HUES64 (cell line): ENCODE measurements at regions not wholly inside any gene's neighbourhood (a gene's known extent, or its start where the extent isn't known, plus 50 kb on each side); places are given as distances from the start of the nearest gene placed in this dataset.

Source experiments
- H3K27ac ChIP-seq: 2 replicates; pipeline ENCODE4 v1.7.0; 2013; ENCODE audit warnings: low read depth, low read length, inconsistent platforms
- H3K27me3 ChIP-seq: 2 replicates; pipeline ENCODE4 v1.6.1; 2013; ENCODE audit warnings: mild to moderate bottlenecking, low read length; ENCODE audit not compliant: insufficient read depth
- H3K36me3 ChIP-seq: 2 replicates; pipeline ENCODE4 v1.6.1; 2013; ENCODE audit warnings: mild to moderate bottlenecking, low read length; ENCODE audit not compliant: insufficient read depth
- H3K4me1 ChIP-seq: 2 replicates; pipeline ENCODE4 v1.6.1; 2013; ENCODE audit warnings: mild to moderate bottlenecking, low read length, moderate library complexity; ENCODE audit not compliant: insufficient read depth
- H3K4me3 ChIP-seq: 2 replicates; pipeline ENCODE4 v1.5.1; 2013; ENCODE audit warnings: mild to moderate bottlenecking, low read length, moderate library complexity
- H3K9ac ChIP-seq: 2 replicates; pipeline ENCODE4 v1.6.1; 2013; ENCODE audit warnings: mild to moderate bottlenecking, low read depth, low read length
- H3K9me3 ChIP-seq: 2 replicates; pipeline ENCODE4 v1.6.1; 2013; ENCODE audit warnings: low read depth, low read length; ENCODE audit not compliant: insufficient read depth
- WGBS: fragments of 150-250, 120-280 bp; methylation state at CpG from one replicate; pipeline ENCODE4 v1.1.7; 2013; ENCODE audit warnings: missing lambda C conversion rate; 5-methylcytosine and 5-hydroxymethylcytosine counted together

DNA sequence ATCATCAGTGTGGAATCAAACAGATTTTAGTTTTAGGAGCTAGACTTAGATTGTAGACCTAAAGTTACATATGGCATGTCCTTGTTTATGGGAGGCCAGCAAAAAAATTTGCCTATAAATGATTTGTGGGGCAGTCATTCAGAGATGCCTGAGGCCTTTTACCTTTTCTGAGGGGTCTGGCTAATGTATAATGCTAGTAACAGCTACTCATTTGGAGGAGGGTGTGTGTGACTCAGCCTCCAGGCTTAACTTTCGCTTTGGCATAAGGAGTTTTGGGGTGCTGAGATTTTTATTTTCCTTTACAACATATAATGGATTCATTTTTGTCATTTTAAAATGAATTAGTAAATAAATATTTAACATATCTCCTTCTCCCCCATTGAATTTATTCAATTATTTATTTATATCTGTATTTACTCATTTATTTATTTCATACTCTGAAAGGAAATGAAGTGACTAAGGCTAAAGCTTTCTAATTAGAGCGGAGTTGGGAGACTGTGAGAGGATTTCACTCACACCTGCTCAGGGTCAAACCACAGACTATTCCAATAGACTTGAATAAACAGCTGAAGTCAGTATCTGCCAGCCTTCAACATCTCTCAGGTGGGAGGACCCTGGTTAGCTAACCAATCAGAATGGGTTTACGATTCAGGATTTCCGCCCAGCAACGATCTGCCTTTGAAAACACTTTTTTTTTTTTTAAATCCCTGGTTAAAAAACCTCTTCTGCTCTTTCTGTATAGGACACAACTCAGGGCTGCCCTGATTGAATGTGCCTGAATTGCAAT is 487.5 kb upstream of the SGCD start:
- Histone ChIP-seq H3K36me3 (no peaks in the 10 kb centered on the region), H3K9me3 (no peaks in the 10 kb centered on the region), H3K27me3 (no peaks in the 10 kb centered on the region), H3K27ac (no peak overlapping the region), H3K9ac (no peak overlapping the region), H3K4me1 (no peaks in the 10 kb centered on the region), H3K4me3 (no peak overlapping the region)
- WGBS: 86% methylated on average over 4 of the region's 5 CpGs

DNA sequence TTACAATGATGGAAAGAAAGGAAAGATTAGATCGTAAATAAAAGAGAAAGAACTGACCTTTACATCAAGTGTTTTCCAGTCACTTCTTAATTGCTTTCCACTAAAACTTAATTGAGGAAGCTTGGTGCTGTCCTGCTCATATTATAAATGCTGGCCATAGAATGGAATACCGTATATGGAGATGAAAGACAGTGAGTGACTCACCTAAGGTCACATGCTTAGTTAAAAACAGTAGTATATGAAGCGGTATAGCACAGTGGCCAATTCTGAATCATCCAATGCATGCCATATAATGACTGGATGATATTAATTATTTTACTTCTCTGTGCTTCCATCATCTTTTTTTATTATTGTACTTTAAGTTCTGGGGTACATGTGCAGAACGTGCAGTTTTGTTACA is 482.4 kb upstream of the SGCD start:
- H3K36me3 ChIP-seq: no peaks in the 10 kb centered on the region
- H3K4me1 ChIP-seq: no peaks in the 10 kb centered on the region
- no peak overlapping the region for H3K27ac ChIP-seq
- H3K9me3 ChIP-seq: no peaks in the 10 kb centered on the region
- no peak overlapping the region for H3K4me3 ChIP-seq
- no peaks in the 10 kb centered on the region for H3K27me3 ChIP-seq
- 96% methylated on average over 2 of the region's 4 CpGs for WGBS
- H3K9ac ChIP-seq: no peak overlapping the region

DNA sequence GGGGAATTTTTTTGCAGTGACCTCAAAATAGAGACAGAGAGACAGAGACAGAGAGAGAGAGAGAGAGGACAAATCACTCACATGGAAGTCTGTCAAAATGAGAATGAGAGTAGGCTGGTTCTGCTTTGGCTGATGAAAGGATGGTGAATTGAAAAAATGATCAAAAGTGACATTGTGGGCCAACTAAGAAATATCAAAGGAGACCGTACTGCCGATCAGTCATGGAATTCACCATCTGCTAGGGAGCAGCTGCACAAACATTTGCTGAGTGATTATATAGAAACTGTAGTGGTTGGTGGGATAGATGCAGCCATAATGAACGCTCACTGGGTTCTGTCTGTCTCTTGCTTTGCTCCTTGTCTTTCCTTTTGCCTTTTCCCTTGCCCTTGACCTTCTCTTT is 476.6 kb upstream of the SGCD start:
- no peaks in the 10 kb centered on the region for H3K9me3 ChIP-seq
- WGBS: 96% methylated on average over 3 of the region's 3 CpGs
- H3K27me3 ChIP-seq: no peaks in the 10 kb centered on the region
- no peaks in the 10 kb centered on the region for H3K36me3 ChIP-seq
- H3K4me1 ChIP-seq: no peaks in the 10 kb centered on the region
- no peak overlapping the region for H3K4me3 ChIP-seq
- H3K9ac ChIP-seq: no peak overlapping the region
- H3K27ac ChIP-seq: no peak overlapping the region

DNA sequence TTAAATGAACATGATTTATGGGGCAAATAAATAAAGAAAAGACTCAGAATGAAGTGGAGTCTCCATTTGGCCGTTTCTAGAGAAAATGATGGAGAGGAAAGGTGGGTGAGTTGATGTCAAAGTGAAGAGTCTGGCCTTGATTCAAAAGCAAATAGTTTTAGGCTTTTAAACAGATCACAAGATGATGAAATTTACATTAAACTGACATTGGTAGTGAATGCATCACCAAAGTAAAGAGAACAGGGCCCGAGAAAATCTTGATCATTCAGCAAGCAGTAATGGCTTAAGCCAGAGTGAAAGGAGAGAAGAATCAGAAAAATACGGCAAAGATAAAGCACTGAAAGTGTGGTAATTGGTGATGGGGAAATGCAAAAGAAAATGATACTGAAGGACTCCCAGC is 460.0 kb upstream of the SGCD start:
- no peak overlapping the region for H3K27ac ChIP-seq
- no peaks in the 10 kb centered on the region for H3K4me1 ChIP-seq
- no peaks in the 10 kb centered on the region for H3K9me3 ChIP-seq
- H3K4me3 ChIP-seq: no peak overlapping the region
- no peak overlapping the region for H3K9ac ChIP-seq
- H3K36me3 ChIP-seq: no peaks in the 10 kb centered on the region
- 89% methylated on average over 3 of the region's 3 CpGs for WGBS
- no peaks in the 10 kb centered on the region for H3K27me3 ChIP-seq

DNA sequence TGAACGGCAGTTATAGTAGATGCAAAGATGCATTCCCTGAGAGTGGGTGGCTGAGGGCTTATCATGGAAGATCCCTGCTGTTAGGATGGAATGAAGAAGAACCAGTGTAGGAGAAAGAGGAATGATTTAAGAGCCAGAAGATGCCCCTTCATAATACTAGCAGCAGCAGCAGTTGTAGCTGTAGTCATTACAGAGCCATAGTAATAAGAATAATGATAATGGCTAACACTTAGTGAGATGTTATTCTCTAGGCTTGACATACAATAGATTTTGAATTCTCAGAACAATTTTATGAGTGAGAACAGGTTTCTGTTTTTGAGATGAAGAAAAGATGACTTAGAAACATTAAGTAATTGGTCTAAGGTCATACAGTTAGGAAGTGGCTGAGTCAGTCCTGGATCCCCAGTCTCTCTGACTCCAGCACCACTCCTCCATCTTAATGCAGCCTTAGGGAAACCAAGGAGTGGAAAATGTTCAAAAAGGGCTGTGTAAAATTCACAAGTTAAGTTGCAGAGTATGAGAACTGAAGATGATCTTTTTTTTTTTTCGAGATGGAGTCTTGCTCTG is 459.4 kb upstream of the SGCD start:
- WGBS: 94% methylated on average over 2 of the region's 2 CpGs
- Histone ChIP-seq H3K4me1 (no peaks in the 10 kb centered on the region), H3K9ac (no peak overlapping the region), H3K27ac (no peak overlapping the region), H3K4me3 (no peak overlapping the region), H3K36me3 (no peaks in the 10 kb centered on the region), H3K9me3 (no peaks in the 10 kb centered on the region), H3K27me3 (no peaks in the 10 kb centered on the region)

DNA sequence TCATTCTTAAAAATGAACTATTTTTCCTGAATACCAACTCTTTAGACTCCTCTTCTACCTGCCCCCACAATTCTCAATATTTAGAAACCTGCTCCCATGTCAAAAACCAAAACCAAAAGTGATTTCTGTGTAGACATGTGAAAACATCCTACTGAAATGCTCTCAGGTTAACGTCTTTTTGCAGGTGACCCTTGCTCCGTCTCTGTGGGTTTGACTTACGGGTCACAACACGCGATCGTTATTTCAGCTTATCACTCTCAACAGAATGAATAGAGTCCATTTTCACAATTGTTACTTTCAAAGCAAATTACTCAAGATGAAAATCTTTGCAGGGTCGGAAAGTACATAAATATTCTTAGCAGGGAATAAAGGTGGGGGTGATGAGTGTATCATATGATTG is 456.3 kb upstream of the SGCD start:
- H3K27me3 ChIP-seq: no peaks in the 10 kb centered on the region

DNA sequence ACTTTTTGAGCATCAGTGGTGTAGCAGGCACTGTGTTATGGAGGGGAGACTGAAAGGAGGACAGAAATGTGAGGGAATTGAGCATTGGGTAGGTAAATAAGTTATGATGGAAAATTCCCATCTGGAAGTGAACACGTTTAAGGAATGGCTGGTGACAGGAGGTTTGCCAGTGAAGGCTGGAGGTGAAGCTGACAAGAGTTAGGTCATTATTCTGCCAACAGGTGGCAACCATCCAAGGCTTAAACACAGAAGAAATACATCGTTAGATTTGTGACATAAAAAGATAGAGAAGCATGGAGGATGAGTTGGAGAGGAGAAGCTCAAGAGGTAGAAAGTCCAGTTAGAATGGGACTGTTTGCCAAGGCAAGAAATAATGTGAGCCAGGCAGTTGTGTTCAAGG is 455.3 kb upstream of the SGCD start:
- no peaks in the 10 kb centered on the region for H3K27me3 ChIP-seq
- no peaks in the 10 kb centered on the region for H3K4me1 ChIP-seq
- 82% methylated on average over 2 of the region's 2 CpGs for WGBS
- no peak overlapping the region for H3K4me3 ChIP-seq
- H3K36me3 ChIP-seq: no peaks in the 10 kb centered on the region
- no peak overlapping the region for H3K9ac ChIP-seq
- H3K27ac ChIP-seq: no peak overlapping the region
- no peaks in the 10 kb centered on the region for H3K9me3 ChIP-seq

More for the DNA sequence above, 456.3 kb upstream of the SGCD start:
- H3K36me3 ChIP-seq: no peaks in the 10 kb centered on the region
- no peaks in the 10 kb centered on the region for H3K9me3 ChIP-seq
- H3K4me3 ChIP-seq: no peak overlapping the region
- no peak overlapping the region for H3K9ac ChIP-seq
- H3K27ac ChIP-seq: no peak overlapping the region
- H3K4me1 ChIP-seq: no peaks in the 10 kb centered on the region
- 94% methylated on average over 7 of the region's 7 CpGs for WGBS

DNA sequence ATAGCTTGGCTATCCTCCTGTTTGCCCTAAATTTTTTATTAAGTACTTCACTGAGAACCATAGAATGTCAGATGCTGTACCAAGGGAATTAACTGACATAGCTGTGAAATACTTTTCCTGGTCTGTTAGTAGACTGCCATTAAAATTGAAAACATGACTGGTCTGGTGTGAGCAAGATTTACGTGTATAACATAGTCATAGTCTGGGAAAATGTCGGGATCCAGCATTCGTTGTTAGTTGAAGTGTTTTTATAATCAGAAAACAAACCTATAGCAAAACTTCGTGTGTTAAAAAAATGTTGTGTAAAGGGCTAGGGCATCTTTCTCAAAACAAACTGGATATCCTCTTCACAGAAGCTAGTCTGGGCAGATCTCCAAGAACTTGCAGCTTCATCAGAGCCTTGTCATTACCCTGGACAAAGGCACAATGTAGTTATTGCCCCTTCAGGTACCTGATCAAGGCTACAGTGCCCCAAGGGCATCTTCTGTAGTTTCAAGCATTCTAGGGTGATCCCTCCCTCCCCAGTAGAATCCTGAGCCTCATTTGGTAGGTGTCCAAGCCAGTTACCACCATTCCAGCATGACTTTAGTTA is 454.2 kb upstream of the SGCD start:
- WGBS: 98% methylated on average over 3 of the region's 4 CpGs
- Histone ChIP-seq H3K36me3 (no peaks in the 10 kb centered on the region), H3K4me1 (no peaks in the 10 kb centered on the region), H3K9ac (no peak overlapping the region), H3K27ac (no peak overlapping the region), H3K4me3 (no peak overlapping the region), H3K27me3 (no peaks in the 10 kb centered on the region), H3K9me3 (no peaks in the 10 kb centered on the region)

DNA sequence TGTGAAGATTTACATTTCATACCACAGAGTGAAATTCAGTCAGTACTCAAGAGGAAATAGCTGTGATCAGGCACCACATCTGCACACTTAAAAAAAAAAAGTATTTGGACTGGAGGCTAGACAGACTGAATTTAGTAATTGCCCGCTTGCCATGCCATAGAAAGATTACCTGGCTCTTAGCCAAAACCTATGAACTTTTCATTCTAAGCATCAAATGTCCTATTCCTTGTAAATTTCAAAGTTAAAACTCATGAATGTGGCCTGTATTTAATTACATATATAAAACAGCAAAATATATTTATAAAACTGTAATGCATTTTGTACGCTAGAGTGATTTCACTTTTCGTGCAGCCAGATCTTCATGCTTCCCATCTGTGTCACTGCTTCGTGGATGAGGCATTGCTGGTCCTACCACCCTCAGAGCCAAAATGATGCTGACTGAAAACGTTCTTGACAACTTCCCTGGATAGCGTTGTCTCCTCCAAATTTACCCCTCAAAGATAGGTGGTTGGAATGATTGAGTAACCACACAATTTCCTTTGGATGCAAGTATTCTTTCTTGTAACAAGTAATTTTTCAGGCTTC is 447.9 kb upstream of the SGCD start:
- no peaks in the 10 kb centered on the region for H3K9me3 ChIP-seq
- H3K36me3 ChIP-seq: no peaks in the 10 kb centered on the region
- no peak overlapping the region for H3K27ac ChIP-seq
- H3K9ac ChIP-seq: no peak overlapping the region
- no peaks in the 10 kb centered on the region for H3K27me3 ChIP-seq
- no peak overlapping the region for H3K4me3 ChIP-seq
- H3K4me1 ChIP-seq: peaks cover 3% of the 10 kb centered on the region; the same call in 1 of the 2 replicates
- WGBS: 98% methylated on average over 4 of the region's 6 CpGs

DNA sequence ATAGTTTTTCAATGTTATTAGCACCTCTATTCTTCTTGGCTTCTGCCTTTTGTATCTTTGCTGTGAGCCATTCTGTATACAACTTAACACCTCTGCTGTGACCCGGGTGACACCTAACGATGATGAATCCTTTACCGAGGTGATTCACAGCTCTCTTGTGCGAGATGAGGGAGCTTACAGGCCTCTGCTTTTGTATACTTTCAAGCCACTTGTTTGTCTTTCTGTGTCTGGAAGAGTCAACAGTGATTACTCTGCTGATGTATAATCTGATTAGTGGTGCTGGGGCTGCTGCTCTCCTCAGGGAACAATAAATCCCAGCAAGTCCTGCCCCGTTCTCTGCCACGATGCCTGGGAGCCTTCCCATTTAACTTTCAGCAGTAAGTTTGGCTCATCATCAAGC is 442.9 kb upstream of the SGCD start:
- Histone ChIP-seq H3K9ac (no peak overlapping the region), H3K4me3 (no peak overlapping the region), H3K36me3 (no peaks in the 10 kb centered on the region), H3K9me3 (no peaks in the 10 kb centered on the region), H3K4me1 (peaks cover 3% of the 10 kb centered on the region; the same call in 1 of the 2 replicates), H3K27me3 (no peaks in the 10 kb centered on the region), H3K27ac (no peak overlapping the region)
- 49% methylated on average over 6 of the region's 6 CpGs for WGBS

DNA sequence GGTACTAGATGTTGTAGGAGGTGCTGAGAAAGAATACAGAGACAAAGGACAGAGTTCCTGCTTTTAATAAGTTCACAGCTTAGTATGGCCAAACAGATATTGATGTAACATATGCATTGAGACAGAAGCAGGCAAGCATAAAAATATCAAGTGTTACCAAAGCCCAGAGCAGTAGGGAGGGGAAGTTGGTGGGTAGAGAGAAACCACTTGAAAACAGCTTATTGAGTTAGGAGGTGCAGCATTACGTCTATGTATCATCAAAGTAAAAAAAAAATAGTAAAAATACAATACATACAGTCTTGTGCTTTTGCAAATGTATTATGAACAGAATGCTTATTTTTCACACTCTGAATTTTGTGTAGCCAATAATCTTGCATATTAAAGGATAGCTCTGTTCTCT is 441.8 kb upstream of the SGCD start:
- no peak overlapping the region for H3K27ac ChIP-seq
- H3K27me3 ChIP-seq: no peaks in the 10 kb centered on the region
- WGBS: no CpG with 5 or more reads among the region's 1 CpG
- no peak overlapping the region for H3K9ac ChIP-seq
- H3K4me3 ChIP-seq: no peak overlapping the region
- peaks cover 3% of the 10 kb centered on the region; the same call in 1 of the 2 replicates for H3K4me1 ChIP-seq
- H3K36me3 ChIP-seq: no peaks in the 10 kb centered on the region
- no peaks in the 10 kb centered on the region for H3K9me3 ChIP-seq
